ENCODE measurements at regions not wholly inside any gene's neighbourhood (a gene's known extent, or its start where the extent isn't known, plus 50 kb on each side); places are given as distances from the start of the nearest gene placed in this dataset.
"Not testable (repeated sequence)": the region's sequence is repeated elsewhere in the genome, so short reads cannot be mapped to it uniquely, and the experiment has no call there.

DNA sequence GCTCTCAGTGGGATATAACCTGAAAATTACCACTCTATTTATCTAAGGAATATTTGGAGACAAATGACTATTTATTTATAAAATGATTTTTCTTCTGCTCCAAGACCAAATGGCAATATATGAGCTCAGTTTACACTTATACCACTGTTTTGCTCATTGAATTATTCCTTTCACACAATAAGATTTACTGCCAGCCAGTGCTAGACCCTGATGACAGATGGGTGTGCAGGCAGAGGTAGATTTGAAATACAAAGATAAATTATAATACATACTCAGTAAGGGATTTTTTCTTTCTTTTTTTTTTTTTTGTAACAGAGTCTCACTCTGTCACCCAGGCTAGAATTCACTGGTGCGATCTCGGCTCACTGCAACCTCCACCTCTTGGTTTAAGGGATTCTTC, 980.3 kb downstream of the EPHA3 start:
- no peak for DNase-seq

GRCh38 chr3:90091549-90091948, 984.1 kb downstream of the EPHA3 start:
- peak; percentile 52 for DNase-seq

GRCh38 chr3:90092994-90093393, 985.6 kb downstream of the EPHA3 start:
- DNase-seq = peak; percentile 17

DNA sequence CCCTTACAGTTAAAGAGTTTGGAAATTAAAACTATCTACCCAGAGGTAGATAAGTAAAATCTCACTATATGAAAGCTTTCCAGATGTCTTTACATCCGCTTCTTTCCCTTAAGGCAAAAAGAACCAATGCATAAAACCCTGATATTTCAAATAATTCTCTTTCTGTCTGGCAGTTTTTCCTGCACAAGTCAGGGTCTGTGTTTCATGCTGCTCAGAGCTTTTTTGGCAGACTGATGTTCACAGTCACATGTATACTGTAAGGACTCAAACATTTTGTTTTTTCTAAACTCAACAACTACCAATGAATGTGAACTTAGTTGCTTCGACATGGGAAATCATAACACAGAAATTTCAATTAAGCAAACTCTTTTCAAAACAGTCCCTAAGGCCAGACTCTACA, 988.4 kb downstream of the EPHA3 start:
- no peak for DNase-seq

DNA sequence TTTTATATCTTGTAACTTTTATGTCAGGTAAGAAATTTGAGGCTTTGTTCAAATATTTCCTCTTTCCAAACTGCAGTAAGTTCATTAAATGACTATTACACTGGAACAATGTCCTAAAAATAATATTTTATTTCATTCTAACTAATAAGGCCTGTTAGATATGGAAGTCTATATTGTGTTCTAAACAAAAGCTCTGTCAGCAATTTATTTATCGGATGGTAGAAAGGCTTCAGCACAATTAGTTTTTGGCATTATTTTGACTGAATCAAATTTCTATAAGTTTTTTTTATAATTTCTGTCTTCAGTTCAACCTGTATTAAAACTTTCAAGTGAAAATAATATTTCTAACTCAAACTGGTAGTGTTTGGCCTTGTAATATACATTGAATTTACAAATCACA, 992.1 kb downstream of the EPHA3 start:
- no peak for DNase-seq

DNA sequence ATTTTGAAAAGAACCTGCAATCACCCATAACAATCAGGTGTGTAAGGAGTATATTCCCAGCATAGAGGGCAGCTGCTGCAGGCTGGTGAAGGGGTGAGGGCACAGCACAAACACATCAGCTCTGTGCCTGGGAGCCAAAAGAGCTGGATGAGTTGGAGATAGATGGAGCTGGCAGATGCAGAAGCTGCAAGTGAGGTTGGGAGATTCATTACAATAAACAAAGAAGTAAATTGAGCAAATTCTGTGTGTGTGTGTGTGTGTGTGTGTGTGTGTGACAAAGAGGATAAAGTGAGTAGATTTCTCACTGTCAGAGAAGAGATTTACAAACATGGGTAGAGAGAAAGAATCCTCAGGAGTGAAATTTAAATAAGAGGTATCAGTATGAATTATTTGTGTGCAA, 994.7 kb downstream of the EPHA3 start:
- no peak for DNase-seq

DNA sequence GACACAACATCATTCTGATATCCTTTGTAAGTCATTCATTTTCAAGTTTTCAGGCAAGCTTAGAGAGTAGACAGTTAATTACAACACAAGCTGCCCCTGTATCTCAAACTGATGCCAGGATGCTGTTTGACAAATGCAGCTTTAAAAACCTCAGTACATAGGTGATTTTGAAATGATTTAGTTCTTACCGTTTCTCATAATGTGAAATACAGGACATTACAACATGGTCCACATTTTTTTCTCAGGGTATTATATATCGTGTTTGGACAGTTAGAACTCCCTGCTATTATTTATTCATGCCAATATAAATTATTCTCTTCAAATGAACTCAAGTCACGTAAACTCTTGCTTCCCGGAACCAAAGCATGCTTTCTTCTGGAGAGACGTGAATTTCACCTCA, 1013.9 kb downstream of the EPHA3 start:
- no peak for DNase-seq

- DNase-seq = no peak
Measured at GRCh38 chr3:90128391-90128790, 1021.0 kb downstream of the EPHA3 start.

DNA sequence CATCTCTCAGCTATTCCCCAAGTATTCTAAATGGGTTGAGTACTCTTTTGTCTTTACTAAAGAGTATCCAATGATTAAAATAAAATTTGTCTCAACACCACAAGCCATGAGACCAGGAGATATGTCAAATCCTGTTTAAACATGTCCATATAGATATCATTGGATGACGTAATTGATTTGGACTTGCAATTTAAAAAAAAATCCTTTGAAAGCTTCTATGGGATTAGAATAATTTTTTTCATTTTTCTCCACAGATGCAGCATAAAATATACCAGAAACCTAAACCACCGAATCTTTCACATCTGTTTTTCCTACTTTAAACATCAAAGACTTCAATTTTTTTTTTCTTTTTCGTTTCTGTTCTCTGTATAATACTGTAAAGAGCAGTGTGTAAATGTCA, 1022.3 kb downstream of the EPHA3 start:
- DNase-seq = no peak

GRCh38 chr3:90132197-90132596, 1024.8 kb downstream of the EPHA3 start:
- no peak for DNase-seq

DNA sequence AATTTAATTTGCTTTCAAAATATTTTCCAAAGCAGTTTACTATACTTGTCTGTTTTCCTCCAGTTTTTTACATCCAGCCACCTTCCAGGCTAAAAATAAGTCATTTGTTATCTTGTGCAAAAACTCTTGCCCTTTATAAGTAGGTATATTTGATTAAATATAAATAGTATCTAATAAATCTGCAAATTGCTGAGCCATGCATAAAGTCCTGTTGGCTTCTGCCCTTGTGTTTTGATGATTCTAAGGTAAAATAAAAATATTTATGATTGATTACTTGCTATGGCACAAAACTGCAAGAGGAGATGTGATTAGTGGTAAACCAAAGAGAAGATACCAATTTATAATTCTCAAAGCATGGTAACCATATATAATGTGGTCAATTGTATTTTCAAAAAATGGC, 1026.7 kb downstream of the EPHA3 start:
- DNase-seq = no peak

GRCh38 chr3:90136456-90137191, 1029.2 kb downstream of the EPHA3 start:
- no peak for DNase-seq

GRCh38 chr3:90145094-90145860, 1037.9 kb downstream of the EPHA3 start:
- no peak for DNase-seq

- DNase-seq = no peak
Measured at GRCh38 chr3:90180096-90180495, 1072.7 kb downstream of the EPHA3 start.

GRCh38 chr3:90180543-90180942, 1073.1 kb downstream of the EPHA3 start:
- no peak for DNase-seq

DNA sequence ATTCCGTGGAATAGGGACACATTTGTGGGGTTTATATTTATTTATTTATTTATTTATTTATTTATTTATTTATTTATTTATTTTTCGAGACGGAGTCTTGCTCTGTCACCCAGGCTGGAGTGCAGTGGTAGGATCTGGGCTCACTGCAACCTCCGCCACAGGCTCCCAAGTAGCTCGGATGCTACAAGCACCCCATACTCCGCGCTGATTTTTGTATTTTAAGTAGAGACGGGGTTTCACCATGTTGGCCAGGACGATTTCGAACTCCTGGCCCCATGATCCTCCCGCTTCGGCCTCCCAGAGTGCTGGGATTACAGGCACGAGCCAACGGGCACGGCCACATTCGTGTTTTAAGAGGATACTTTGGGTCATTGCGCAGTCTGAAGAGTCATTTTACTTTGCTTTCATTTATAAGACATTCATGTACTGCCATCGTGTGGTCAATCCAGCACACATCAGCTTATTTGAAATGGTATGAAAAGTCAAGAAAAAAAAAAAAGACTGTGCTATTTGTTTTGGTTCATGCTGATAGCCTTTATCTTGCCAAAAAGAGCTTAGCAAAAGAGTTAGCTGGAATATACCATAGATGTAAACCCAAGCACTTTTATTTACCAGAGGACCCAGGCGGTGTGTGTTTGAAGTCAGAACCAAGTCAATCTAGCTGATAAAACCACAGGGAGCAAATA, 1075.0 kb downstream of the EPHA3 start:
- DNase-seq = peak; percentile 35

- DNase-seq = peak; percentile 17
Measured at GRCh38 chr3:90184861-90185260, 1077.4 kb downstream of the EPHA3 start.

- DNase-seq = not testable (repeated sequence)
Measured at GRCh38 chr3:90197383-90197782, 1090.0 kb downstream of the EPHA3 start.

DNA sequence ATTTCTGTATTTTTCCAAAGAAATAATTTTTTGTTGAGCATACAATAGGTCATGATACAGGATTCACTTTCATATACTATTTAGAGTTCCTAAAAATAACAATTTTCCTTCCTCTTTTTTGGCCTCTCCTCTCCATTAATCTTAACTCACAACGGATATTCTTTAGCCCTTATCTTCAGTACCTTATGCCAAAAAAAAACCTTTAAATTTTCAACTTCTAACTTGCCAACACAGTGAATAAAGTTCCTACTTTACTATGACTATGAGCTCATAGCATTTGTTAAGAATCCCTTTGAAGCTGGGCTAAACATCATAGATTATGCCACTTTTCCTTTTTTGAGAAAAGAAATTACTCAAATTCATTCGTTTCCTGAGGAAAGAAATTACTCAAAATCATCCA, 1095.5 kb downstream of the EPHA3 start:
- not testable (repeated sequence) for DNase-seq

GRCh38 chr3:90206482-90206881, 1099.1 kb downstream of the EPHA3 start:
- DNase-seq = not testable (repeated sequence)

- DNase-seq = not testable (repeated sequence)
Measured at GRCh38 chr3:90207353-90208097, 1100.1 kb downstream of the EPHA3 start.

- no peak for DNase-seq
Measured at GRCh38 chr3:90221900-90222299, 1114.5 kb downstream of the EPHA3 start.

- no peak for DNase-seq
Measured at GRCh38 chr3:90241481-90241880, 1134.1 kb downstream of the EPHA3 start.

Data from fibroblast of skin of abdomen (primary cell).